H1 (cell line): ENCODE measurements at regions not wholly inside any gene's neighbourhood (a gene's known extent, or its start where the extent isn't known, plus 50 kb on each side); places are given as distances from the start of the nearest gene placed in this dataset.

Experiments used
- CTCF ChIA-PET: fragments of 300-600 bp; sonication (Branson Sonifier 250); formaldehyde crosslinking; loops from one replicate; lab custom pipeline; 2021; ENCODE audit not compliant: partially characterized antibody; lab: Charles Lee
- POLR2A ChIA-PET: fragments of 300-600 bp; sonication (Branson Sonifier 250); formaldehyde crosslinking; loops from one replicate; lab custom pipeline; 2021; ENCODE audit warnings: inconsistent platforms; ENCODE audit not compliant: partially characterized antibody; lab: Charles Lee
- DNase-seq, 2 experiments: peaks; one replicate each; pipeline versions ENCODE4 v3.0.0 to v3.0.0-alpha.2; 2010 to 2022; ENCODE audit warnings: low spot score in 2 of 2, low read depth in 1 of 2, mixed read lengths in 1 of 2
- FAIRE-seq: peaks from 2 replicates; lab custom pipeline; 2011; peaks lifted over from hg19 to GRCh38; lab: Jason Lieb, UNC
- H2AFZ ChIP-seq: 2 replicates; pipeline ENCODE4 v1.8.1; 2012; ENCODE audit warnings: low read length, inconsistent platforms
- H2AK5ac ChIP-seq: 2 replicates; pipeline ENCODE4 v1.6.1; 2013; ENCODE audit warnings: low read depth, low read length
- H2BK120ac ChIP-seq: replicated peaks from 2 replicates; pipeline ENCODE3; 2013; ENCODE audit warnings: low read depth, low read length, inconsistent platforms
- H2BK12ac ChIP-seq: 2 replicates; pipeline ENCODE4 v1.6.1; 2013; ENCODE audit warnings: low read depth, low read length
- H2BK15ac ChIP-seq: 2 replicates; pipeline ENCODE4 v1.6.1; 2013; ENCODE audit warnings: low read length
- H2BK20ac ChIP-seq: 2 replicates; pipeline ENCODE4 v1.6.1; 2013; ENCODE audit warnings: low read length
- H2BK5ac ChIP-seq: 2 replicates; pipeline ENCODE4 v1.6.1; 2013; ENCODE audit warnings: low read depth, low read length
- H3K14ac ChIP-seq: 2 replicates; pipeline ENCODE4 v1.6.1; 2013; ENCODE audit warnings: inconsistent platforms; ENCODE audit not compliant: insufficient read length
- H3K18ac ChIP-seq: 2 replicates; pipeline ENCODE4 v1.6.1; 2013; ENCODE audit warnings: low read length; ENCODE audit errors: extremely low read depth
- H3K23ac ChIP-seq: 2 replicates; pipeline ENCODE4 v1.6.1; 2013; ENCODE audit warnings: inconsistent platforms; ENCODE audit not compliant: insufficient read length
- H3K23me2 ChIP-seq: 2 replicates; pipeline ENCODE4 v1.6.1; 2013; ENCODE audit warnings: low read depth, low read length
- H3K27ac ChIP-seq: 2 replicates; pipeline ENCODE4 v1.6.1; 2011; ENCODE audit warnings: low read depth, low read length, inconsistent platforms
- H3K27me3 ChIP-seq, 4 experiments: replicated peaks in 1 of 4; 1 replicate in 1 of 4; 2 replicates in 3 of 4; pipeline versions ENCODE4 v1.6.1 to v1.8.1; 2011 to 2013; ENCODE audit warnings: low read length in 3 of 4, mild to moderate bottlenecking in 3 of 4, inconsistent platforms in 2 of 4, mixed read lengths in 2 of 4, moderate library complexity in 1 of 4; ENCODE audit not compliant: control insufficient read depth in 3 of 4, insufficient read depth in 3 of 4; ENCODE audit errors: extremely low read depth in 1 of 4
- H3K36me3 ChIP-seq, 4 experiments: 2 replicates each; pipeline versions ENCODE4 v1.6.1 to v1.8.1; 2011 to 2013; ENCODE audit warnings: mild to moderate bottlenecking in 4 of 4, low read length in 3 of 4, moderate library complexity in 2 of 4, control low read depth in 1 of 4, inconsistent platforms in 1 of 4; ENCODE audit not compliant: insufficient read depth in 4 of 4, control insufficient read depth in 2 of 4
- H3K4ac ChIP-seq: replicated peaks from 2 replicates; pipeline ENCODE3; 2013; ENCODE audit warnings: low read length, low read depth, mixed read lengths, inconsistent platforms; ENCODE audit not compliant: insufficient read length
- H3K4me1 ChIP-seq, 4 experiments: replicated peaks in 1 of 4; 1 replicate in 1 of 4; 2 replicates in 3 of 4; pipeline versions ENCODE4 v1.6.1 to v1.8.1; 2011 to 2013; ENCODE audit warnings: low read length in 3 of 4, inconsistent platforms in 2 of 4, mixed read lengths in 1 of 4; ENCODE audit not compliant: insufficient read depth in 4 of 4, control insufficient read depth in 3 of 4
- H3K4me2 ChIP-seq, 2 experiments: 2 replicates each; pipeline versions ENCODE4 v1.6.1 to v1.8.1; 2011 to 2013; ENCODE audit warnings: low read depth in 2 of 2, low read length in 2 of 2, control low read depth in 1 of 2, inconsistent platforms in 1 of 2, mild to moderate bottlenecking in 1 of 2; ENCODE audit not compliant: insufficient read depth in 1 of 2
- H3K4me3 ChIP-seq, 4 experiments: fragments of 200-600, 300-600 bp in 1 of 4; sonication (generic), shearing (Covaris generic), sonication (Bioruptor Twin) in 1 of 4; 2 replicates each; pipeline versions ENCODE4 v1.5.1 to v1.8.1; 2011 to 2016; ENCODE audit warnings: low read length in 4 of 4, low read depth in 3 of 4, control low read depth in 2 of 4, inconsistent platforms in 2 of 4, mild to moderate bottlenecking in 2 of 4, mixed read lengths in 1 of 4, moderate library complexity in 1 of 4; ENCODE audit not compliant: insufficient read depth in 2 of 4; ENCODE audit errors: extremely low read depth in 1 of 4
- H3K56ac ChIP-seq: replicated peaks from 2 replicates; pipeline ENCODE3; 2013; ENCODE audit warnings: low read depth, mild to moderate bottlenecking, mixed read lengths, low read length, inconsistent platforms; ENCODE audit not compliant: insufficient read length
- H3K79me1 ChIP-seq: 2 replicates; pipeline ENCODE4 v1.6.1; 2013; ENCODE audit warnings: low read depth, low read length, control low read depth
- H3K79me2 ChIP-seq, 2 experiments: 2 replicates each; pipeline versions ENCODE4 v1.6.1 to v1.8.1; 2012 to 2013; ENCODE audit warnings: low read length in 2 of 2, mild to moderate bottlenecking in 2 of 2, inconsistent platforms in 1 of 2; ENCODE audit not compliant: insufficient read depth in 2 of 2, control insufficient read depth in 1 of 2
- H3K9ac ChIP-seq, 4 experiments: replicated peaks in 1 of 4; 1 replicate in 1 of 4; 2 replicates in 3 of 4; pipeline versions ENCODE4 v1.6.1 to v1.8.1; 2011 to 2013; ENCODE audit warnings: low read depth in 3 of 4, low read length in 3 of 4, control low read depth in 2 of 4, mild to moderate bottlenecking in 2 of 4, moderate library complexity in 2 of 4, inconsistent platforms in 1 of 4; ENCODE audit errors: extremely low read depth in 1 of 4
- H3K9me3 ChIP-seq, 2 experiments: 2 replicates each; pipeline versions ENCODE4 v1.6.1 to v1.8.1; 2012 to 2013; ENCODE audit warnings: mild to moderate bottlenecking in 2 of 2, moderate library complexity in 2 of 2, control low read depth in 1 of 2, inconsistent platforms in 1 of 2, low read depth in 1 of 2, low read length in 1 of 2, mixed read lengths in 1 of 2; ENCODE audit not compliant: insufficient read depth in 2 of 2
- H4K20me1 ChIP-seq, 2 experiments: replicated peaks in 1 of 2; 2 replicates each; pipeline versions ENCODE3 to v1.8.1; 2011 to 2013; ENCODE audit warnings: inconsistent platforms in 2 of 2, low read length in 2 of 2, mild to moderate bottlenecking in 1 of 2; ENCODE audit not compliant: insufficient read depth in 2 of 2, control insufficient read depth in 1 of 2
- H4K5ac ChIP-seq: 2 replicates; pipeline ENCODE4 v1.6.1; 2013; ENCODE audit warnings: low read length, low read depth, mixed read lengths, inconsistent platforms; ENCODE audit not compliant: insufficient read length
- H4K8ac ChIP-seq: 2 replicates; pipeline ENCODE4 v1.8.0; 2013; ENCODE audit warnings: mild to moderate bottlenecking, moderate library complexity, low read length, inconsistent platforms; ENCODE audit not compliant: insufficient read depth; ENCODE audit errors: extremely low read depth
- H4K91ac ChIP-seq: replicated peaks from 2 replicates; pipeline ENCODE3; 2013; ENCODE audit warnings: low read length, mixed read lengths, inconsistent platforms; ENCODE audit not compliant: insufficient read length
- KDM4A ChIP-seq: IDR thresholded peaks from one replicate; pipeline ENCODE4 v1.7.1; 2012; ENCODE audit warnings: low read depth, mild to moderate bottlenecking, moderate library complexity, low read length, inconsistent platforms; ENCODE audit not compliant: severe bottlenecking
- RAD21 ChIP-seq, 2 experiments: IDR thresholded peaks in 1 of 2; conservative IDR thresholded peaks in 1 of 2; 2 replicates each; pipeline ENCODE4 v1.6.1; 2011; ENCODE audit warnings: low read depth in 2 of 2, low read length in 2 of 2, improper control_type of control experiment in 1 of 2, inconsistent platforms in 1 of 2, mild to moderate bottlenecking in 1 of 2, moderate library complexity in 1 of 2
- WGBS, 2 experiments: shearing (Covaris generic) in 1 of 2; methylation state at CpG; one replicate each; pipeline versions ENCODE4 v1.1.6 to v1.1.7; 2013 to 2015; ENCODE audit warnings: low lambda C conversion rate in 2 of 2, mixed read lengths in 2 of 2, inconsistent platforms in 1 of 2, low coverage in 1 of 2, missing lambda C conversion rate in 1 of 2; ENCODE audit not compliant: insufficient replicate concordance in 2 of 2, insufficient coverage in 1 of 2, insufficient read length in 1 of 2; ENCODE audit errors: extremely low coverage in 1 of 2, missing lambda C conversion rate in 1 of 2; 5-methylcytosine and 5-hydroxymethylcytosine counted together
- TF ChIP-seq, protein P1 (sequence below), 3 experiments: IDR thresholded peaks; 1 replicate in 2 of 3; 2 replicates in 1 of 3; pipeline versions ENCODE4 v1.5.1 to v1.6.1; 2011; ENCODE audit warnings: low read length in 3 of 3, mild to moderate bottlenecking in 3 of 3, inconsistent platforms in 2 of 3, low read depth in 1 of 3, moderate library complexity in 1 of 3; ENCODE audit not compliant: insufficient read depth in 1 of 3; ENCODE audit errors: control extremely low read depth in 1 of 3

DNA sequence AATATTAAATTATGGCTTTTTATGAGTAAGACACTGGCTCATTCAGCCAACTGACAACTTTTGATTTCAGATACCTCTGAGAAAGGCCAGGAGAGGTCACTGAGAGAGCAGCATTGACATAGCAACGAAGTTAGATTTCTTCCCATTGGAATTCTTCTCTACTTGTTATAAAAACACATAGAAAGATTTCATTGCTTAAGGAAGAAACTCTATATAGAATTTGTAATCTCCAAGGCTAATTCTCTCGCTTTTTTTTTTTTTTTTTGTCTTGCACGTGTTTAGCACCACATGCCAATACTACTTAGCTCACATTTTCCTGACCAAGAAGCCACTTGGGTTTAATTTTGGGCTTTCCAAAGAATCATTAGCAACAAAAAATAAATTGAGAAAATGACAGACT lies 233.7 kb downstream of the CALCRL start:
- Histone ChIP-seq H3K9me3 (no peaks in the 10 kb centered on the region; a peak in 2 of 4 replicates), H2BK12ac (no peak overlapping the region), H4K20me1 (no peaks in the 10 kb centered on the region), H2BK120ac (no peak overlapping the region), H3K4ac (no peak overlapping the region), H2BK5ac (no peak overlapping the region), H3K79me2 (no peaks in the 10 kb centered on the region), H3K79me1 (no peaks in the 10 kb centered on the region), H4K5ac (no peak overlapping the region), H3K4me2 (no peak overlapping the region), H4K8ac (no peak overlapping the region), H3K18ac (no peak overlapping the region), H2BK20ac (no peak overlapping the region), H3K36me3 (no peaks in the 10 kb centered on the region), H2BK15ac (no peak overlapping the region), H4K91ac (no peak overlapping the region), H2AK5ac (no peak overlapping the region), H3K23me2 (no peaks in the 10 kb centered on the region), H3K4me3 (no peak overlapping the region), H3K23ac (no peak overlapping the region), H3K56ac (no peak overlapping the region), H3K27me3 (no peaks in the 10 kb centered on the region), H3K4me1 (peaks cover 0 to 4% (median under 1%) of the 10 kb centered on the region in 4 experiments; a peak in 1 of 7 replicates), H3K14ac (no peak overlapping the region)
- no peak for FAIRE-seq
- WGBS, 2 experiments: 90% methylated on average over 3 of the region's 3 CpGs; no CpG with 5 or more reads in 1 of the 2 experiments
- CTCF ChIA-PET: interaction anchor here (0.9 kb wide), 1 partner anchor 14 kb away, joined by 3 read pairs; no protein-coding TSS in a partner anchor
- peak; percentile 30 to 50 for TF ChIP-seq RAD21 (IDR thresholded peaks at IDR 0.05 in 1 of 2, conservative IDR thresholded peaks at IDR 0.05 in 1 of 2; ENCODE audit: low read depth in 2 of 2, low read length in 2 of 2)
- TF ChIP-seq, protein P1, sequence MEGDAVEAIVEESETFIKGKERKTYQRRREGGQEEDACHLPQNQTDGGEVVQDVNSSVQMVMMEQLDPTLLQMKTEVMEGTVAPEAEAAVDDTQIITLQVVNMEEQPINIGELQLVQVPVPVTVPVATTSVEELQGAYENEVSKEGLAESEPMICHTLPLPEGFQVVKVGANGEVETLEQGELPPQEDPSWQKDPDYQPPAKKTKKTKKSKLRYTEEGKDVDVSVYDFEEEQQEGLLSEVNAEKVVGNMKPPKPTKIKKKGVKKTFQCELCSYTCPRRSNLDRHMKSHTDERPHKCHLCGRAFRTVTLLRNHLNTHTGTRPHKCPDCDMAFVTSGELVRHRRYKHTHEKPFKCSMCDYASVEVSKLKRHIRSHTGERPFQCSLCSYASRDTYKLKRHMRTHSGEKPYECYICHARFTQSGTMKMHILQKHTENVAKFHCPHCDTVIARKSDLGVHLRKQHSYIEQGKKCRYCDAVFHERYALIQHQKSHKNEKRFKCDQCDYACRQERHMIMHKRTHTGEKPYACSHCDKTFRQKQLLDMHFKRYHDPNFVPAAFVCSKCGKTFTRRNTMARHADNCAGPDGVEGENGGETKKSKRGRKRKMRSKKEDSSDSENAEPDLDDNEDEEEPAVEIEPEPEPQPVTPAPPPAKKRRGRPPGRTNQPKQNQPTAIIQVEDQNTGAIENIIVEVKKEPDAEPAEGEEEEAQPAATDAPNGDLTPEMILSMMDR (IDR thresholded peaks at IDR 0.05; ENCODE audit: control extremely low read depth in 1 of 3, insufficient read depth in 1 of 3, low read depth in 1 of 3, low read length in 3 of 3): peak in 1 of 3 experiments; percentile 2; a peak in 1 of 4 replicates
- TF ChIP-seq KDM4A: no peak
- TF ChIP-seq, all 59 proteins: peak for 2
- POLR2A ChIA-PET: no interaction called here
- H3K27ac ChIP-seq: no peak overlapping the region
- H2AFZ ChIP-seq: no peak overlapping the region
- H3K9ac ChIP-seq: no peak overlapping the region
- no peak for DNase-seq
